ENCODE measurements at regions not wholly inside any gene's neighbourhood (a gene's known extent, or its start where the extent isn't known, plus 50 kb on each side); places are given as distances from the start of the nearest gene placed in this dataset.
"Not testable (repeated sequence)": the region's sequence is repeated elsewhere in the genome, so short reads cannot be mapped to it uniquely, and the experiment has no call there.

DNA sequence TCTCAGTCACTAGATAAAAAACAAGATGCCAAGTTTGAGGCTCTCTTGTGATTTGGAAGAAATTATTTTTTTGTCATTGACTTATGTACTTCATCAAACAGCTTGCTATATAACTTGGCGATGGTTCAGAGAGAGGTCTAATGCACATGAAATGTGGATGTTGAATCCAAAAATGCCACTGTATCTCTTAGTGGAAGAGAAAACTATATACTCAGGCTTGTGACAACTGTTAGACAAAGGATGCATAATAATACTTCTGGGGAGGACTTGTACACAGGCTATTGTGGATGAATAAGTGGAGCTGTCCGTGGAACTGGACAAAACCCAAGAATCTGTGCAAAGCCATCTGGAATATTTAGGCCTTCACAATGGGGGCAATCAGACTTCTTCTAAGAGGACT is 162.9 kb upstream of the NMUR2 start:
- DNase-seq: no peak
- intact Hi-C loops (cut with DNase I): loop anchor here in 1 of 4 donors (10.0 kb wide), 1 partner anchor 1397 kb away; no protein-coding TSS in a partner anchor

DNA sequence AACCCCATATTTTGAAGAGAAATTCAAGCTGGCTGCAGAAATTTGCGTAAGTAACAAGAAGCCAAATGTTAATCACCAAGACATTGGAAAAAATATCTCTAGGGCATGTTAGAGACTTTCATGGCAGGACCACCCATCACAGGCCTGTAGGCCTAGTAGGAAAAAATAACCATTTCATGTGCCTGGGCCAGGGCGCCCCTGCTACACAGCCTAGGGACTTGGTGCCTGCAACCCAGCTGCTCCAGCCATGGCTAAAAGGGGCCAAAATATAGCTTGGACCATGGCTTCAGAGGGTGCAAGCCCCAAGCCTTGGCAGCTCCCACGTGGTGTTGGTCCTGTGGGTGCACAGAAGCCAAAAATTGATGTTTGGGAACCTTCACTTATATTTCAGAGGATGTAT is 167.7 kb upstream of the NMUR2 start:
- Histone ChIP-seq H3K4me3 (ENCODE audit: low read length) (no peak overlapping the region), H3K4me1 (ENCODE audit: control insufficient read depth, insufficient read depth, low read length) (no peaks in the 10 kb centered on the region), H3K9me3 (ENCODE audit: control insufficient read depth, low read length) (no peaks in the 10 kb centered on the region), H3K27ac (ENCODE audit: low read length) (no peak overlapping the region), H3K27me3 (ENCODE audit: control insufficient read depth, insufficient read depth) (no peaks in the 10 kb centered on the region)
- intact Hi-C loops (cut with DNase I): no loop called here
- no peak for ATAC-seq
- 74% methylated on average over 3 of the region's 3 CpGs for WGBS
- DNase-seq: no peak

More for the DNA sequence above, 162.9 kb upstream of the NMUR2 start:
- Histone ChIP-seq H3K4me1 (ENCODE audit: control insufficient read depth, insufficient read depth, low read length) (no peaks in the 10 kb centered on the region), H3K9me3 (ENCODE audit: control insufficient read depth, low read length) (no peaks in the 10 kb centered on the region), H3K27ac (ENCODE audit: low read length) (no peak overlapping the region), H3K4me3 (ENCODE audit: low read length) (no peak overlapping the region), H3K27me3 (ENCODE audit: control insufficient read depth, insufficient read depth) (no peaks in the 10 kb centered on the region)
- 41% methylated on average over 2 of the region's 2 CpGs for WGBS
- no peak for ATAC-seq

DNA sequence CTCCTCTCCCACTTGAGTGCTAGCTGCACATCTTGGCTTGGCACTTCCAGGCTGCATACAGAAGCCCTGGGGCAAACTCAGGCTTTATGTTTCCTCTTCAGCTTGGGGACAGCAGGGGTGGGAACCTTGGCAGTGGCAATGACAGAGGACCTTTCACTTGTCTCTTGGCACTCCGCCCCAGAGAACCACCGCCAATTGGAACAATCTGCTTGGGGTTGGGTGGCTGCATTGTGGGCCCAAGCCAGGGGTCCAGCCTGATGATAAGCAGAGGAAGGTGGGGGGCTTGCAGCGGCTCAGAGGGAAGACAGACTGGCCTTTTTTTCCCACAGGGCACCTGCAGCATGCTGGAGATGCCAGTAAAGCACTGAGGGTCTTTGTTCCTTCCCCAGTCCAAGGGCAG is 179.0 kb upstream of the NMUR2 start:
- whole genome bisulfite sequencing: 76% methylated on average over 3 of the region's 3 CpGs
- intact Hi-C loops (cut with DNase I): no loop called here
- Histone ChIP-seq H3K9me3 (ENCODE audit: control insufficient read depth, low read length) (no peaks in the 10 kb centered on the region), H3K4me1 (ENCODE audit: control insufficient read depth, insufficient read depth, low read length) (no peaks in the 10 kb centered on the region), H3K4me3 (ENCODE audit: low read length) (no peak overlapping the region), H3K27ac (ENCODE audit: low read length) (no peak overlapping the region), H3K27me3 (ENCODE audit: control insufficient read depth, insufficient read depth) (no peaks in the 10 kb centered on the region)
- ATAC-seq (no peak), DNase-seq (peak in 1 of 3 donors; percentile 54)

DNA sequence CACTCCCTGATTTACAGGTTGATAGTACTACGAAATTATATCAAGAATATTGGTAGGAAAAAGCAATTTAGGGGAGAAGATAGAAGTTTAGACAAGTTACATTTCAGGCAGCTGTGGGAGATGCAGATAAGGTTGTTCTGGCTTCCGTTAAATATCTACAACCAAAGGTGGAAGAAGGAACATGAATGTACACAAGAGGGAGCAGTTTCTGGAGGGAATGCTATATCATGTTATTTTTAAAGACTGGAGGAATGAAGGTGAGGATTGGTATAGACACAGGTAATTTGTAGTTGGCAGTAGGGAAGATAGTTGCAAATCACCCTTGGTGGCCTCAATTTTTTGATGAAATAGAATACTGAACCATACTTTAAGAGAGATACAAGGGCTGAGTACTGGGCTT is 187.3 kb upstream of the NMUR2 start:
- WGBS: 45% methylated on average over 2 of the region's 2 CpGs
- intact Hi-C loops (cut with DNase I): no loop called here
- ATAC-seq (no peak), DNase-seq (no peak)
- H3K4me1 ChIP-seq (ENCODE audit: control insufficient read depth, insufficient read depth, low read length): no peaks in the 10 kb centered on the region
- H3K4me3 ChIP-seq (ENCODE audit: low read length): no peak overlapping the region
- H3K27ac ChIP-seq (ENCODE audit: low read length): no peak overlapping the region
- H3K9me3 ChIP-seq (ENCODE audit: control insufficient read depth, low read length): no peaks in the 10 kb centered on the region
- H3K27me3 ChIP-seq (ENCODE audit: control insufficient read depth, insufficient read depth): no peaks in the 10 kb centered on the region

DNA sequence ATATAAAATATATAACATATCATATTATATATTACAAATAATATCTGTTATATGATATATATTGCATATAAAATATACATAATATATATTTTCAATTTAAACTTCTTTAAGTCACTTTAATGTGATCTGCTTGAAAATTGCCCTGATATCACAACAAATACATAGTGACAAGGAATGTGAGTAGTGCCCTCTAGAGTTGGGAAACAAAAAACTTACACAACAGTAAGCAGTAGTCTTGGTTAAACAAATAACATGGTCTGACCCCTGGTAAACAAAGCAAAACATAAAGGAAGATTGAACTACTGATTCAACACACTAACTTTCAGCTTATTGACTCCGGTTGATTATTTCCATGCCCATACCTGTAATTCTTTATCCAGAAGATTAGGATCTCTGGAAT is 188.3 kb upstream of the NMUR2 start:
- ATAC-seq (no peak), DNase-seq (no peak)
- H3K4me1 ChIP-seq (ENCODE audit: control insufficient read depth, insufficient read depth, low read length): no peaks in the 10 kb centered on the region
- H3K27ac ChIP-seq (ENCODE audit: low read length): no peak overlapping the region
- H3K4me3 ChIP-seq (ENCODE audit: low read length): no peak overlapping the region
- WGBS: 85% methylated on average over 1 of the region's 1 CpG
- H3K27me3 ChIP-seq (ENCODE audit: control insufficient read depth, insufficient read depth): no peaks in the 10 kb centered on the region
- intact Hi-C loops (cut with DNase I): no loop called here
- H3K9me3 ChIP-seq (ENCODE audit: control insufficient read depth, low read length): no peaks in the 10 kb centered on the region

DNA sequence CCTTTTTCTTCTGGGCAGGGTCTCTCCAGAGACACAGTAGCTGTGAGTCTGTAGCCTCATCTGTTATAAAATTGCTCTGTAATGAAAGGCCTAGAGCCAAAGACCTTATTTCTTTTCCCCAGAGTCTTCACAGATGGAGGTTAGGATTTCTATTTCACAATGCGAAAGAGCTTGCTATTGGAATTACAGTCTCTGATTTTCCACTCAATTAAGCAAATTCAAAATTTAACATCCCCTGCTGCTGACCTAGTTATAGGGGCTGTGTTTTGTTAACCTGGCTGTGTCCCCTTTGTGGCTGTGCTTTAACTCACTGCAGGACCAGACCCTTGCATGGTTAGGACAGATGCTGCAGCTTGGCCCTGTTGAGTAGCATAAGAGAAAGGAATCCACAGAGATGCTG is 190.3 kb upstream of the NMUR2 start:
- Histone ChIP-seq H3K27ac (ENCODE audit: low read length) (no peak overlapping the region), H3K4me3 (ENCODE audit: low read length) (no peak overlapping the region), H3K4me1 (ENCODE audit: control insufficient read depth, insufficient read depth, low read length) (no peaks in the 10 kb centered on the region), H3K9me3 (ENCODE audit: control insufficient read depth, low read length) (no peaks in the 10 kb centered on the region), H3K27me3 (ENCODE audit: control insufficient read depth, insufficient read depth) (no peaks in the 10 kb centered on the region)
- no peak for DNase-seq
- intact Hi-C loops (cut with DNase I): no loop called here
- WGBS: 88% methylated on average over 1 of the region's 1 CpG
- ATAC-seq: no peak

DNA sequence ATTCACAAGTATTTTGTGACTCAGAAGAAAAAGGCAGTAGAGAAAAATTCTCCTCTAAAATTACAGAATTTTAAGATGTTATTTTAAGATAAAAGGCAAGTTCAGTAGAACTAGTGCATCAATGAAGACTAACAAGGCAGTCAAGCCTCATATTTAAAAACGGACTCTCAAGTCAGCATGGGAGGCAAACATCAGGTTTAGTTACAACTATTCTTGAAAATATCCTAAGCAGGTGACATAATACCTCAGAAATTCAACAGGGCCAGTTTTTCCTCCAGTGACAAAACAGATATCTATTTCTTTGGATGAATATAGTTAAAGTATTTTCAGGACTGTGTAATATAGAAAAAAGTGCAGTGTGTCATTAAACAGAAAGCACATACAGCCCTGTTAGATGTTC is 194.0 kb upstream of the NMUR2 start:
- WGBS: 51% methylated on average over 1 of the region's 1 CpG
- intact Hi-C loops (cut with DNase I): no loop called here

DNA sequence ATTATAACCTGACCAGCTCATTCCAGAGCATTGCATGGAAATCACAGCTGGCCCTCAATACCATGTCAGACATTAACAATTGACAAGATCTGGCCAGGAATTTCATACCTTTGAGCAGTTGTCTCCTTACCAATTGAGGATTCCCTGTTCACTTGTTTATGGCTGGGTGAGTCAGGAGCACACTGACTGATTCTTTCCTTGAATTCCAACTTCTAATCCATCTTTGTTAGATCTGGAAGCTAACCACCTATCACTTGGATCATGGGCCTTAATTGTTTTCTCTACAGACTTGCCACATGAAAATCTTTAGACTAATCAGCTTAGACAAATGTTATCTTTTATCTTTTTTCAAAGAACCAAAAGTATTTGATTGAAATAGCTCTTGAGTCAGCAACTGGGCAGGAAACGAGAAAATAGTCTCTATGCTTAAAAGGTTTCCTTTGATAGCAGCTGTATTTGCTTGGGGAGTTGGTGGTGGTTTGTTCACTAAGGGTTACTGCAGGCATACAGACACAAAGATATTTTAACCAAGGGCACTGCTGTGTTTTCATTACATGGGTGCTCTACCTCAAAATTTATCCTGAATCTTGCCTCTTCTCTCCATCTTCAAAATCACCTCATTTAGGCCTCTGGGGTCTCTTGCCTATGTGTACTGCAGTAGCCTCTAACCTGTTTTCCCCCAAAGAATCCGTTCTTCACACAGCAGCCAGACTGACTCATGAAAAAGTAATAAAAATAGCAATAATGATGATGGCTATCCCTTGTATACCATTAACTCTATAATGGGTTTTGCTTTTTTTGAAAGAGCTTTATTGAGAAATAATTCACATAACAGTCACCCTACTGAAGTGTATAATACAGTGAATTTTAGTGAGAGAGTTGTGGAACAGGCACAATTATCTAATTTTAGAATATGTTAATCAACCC is 197.0 kb upstream of the NMUR2 start:
- no peaks in the 10 kb centered on the region for H3K27me3 ChIP-seq (ENCODE audit: control insufficient read depth, insufficient read depth)
- ATAC-seq (no peak), DNase-seq (no peak)
- WGBS: 51% methylated on average over 2 of the region's 2 CpGs
- H3K4me3 ChIP-seq (ENCODE audit: low read length): no peak overlapping the region
- H3K9me3 ChIP-seq (ENCODE audit: control insufficient read depth, low read length): no peaks in the 10 kb centered on the region
- H3K4me1 ChIP-seq (ENCODE audit: control insufficient read depth, insufficient read depth, low read length): no peaks in the 10 kb centered on the region
- H3K27ac ChIP-seq (ENCODE audit: low read length): no peak overlapping the region
- intact Hi-C loops (cut with DNase I): no loop called here

More for the DNA sequence above, 194.0 kb upstream of the NMUR2 start:
- no peak for DNase-seq
- ATAC-seq: no peak
- no peak overlapping the region for H3K27ac ChIP-seq (ENCODE audit: low read length)
- no peaks in the 10 kb centered on the region for H3K9me3 ChIP-seq (ENCODE audit: control insufficient read depth, low read length)
- H3K4me3 ChIP-seq (ENCODE audit: low read length): no peak overlapping the region
- no peaks in the 10 kb centered on the region for H3K4me1 ChIP-seq (ENCODE audit: control insufficient read depth, insufficient read depth, low read length)
- no peaks in the 10 kb centered on the region for H3K27me3 ChIP-seq (ENCODE audit: control insufficient read depth, insufficient read depth)

DNA sequence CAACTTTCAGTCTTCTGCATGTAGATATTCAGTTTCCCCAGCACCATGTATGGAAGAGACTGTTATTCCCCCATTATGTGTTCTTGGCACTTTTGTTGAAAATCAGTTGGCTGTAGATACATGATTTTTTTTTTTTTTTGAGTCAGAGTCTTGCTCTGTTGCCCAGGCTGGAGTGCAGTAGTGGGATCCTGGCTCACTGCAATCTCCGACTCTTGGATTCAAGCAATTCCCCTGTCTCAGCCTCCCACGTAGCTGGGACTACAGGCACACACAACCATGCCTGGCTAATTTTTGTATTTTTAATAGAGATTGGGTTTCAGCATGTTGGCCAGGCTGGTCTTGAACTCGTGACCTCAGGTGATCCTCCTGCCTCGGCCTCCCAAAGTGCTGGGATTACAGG is 201.0 kb upstream of the NMUR2 start:
- H3K4me3 ChIP-seq (ENCODE audit: low read length); intact Hi-C loops (cut with DNase I); H3K9me3 ChIP-seq (ENCODE audit: control insufficient read depth, low read length); ATAC-seq; DNase-seq; H3K27ac ChIP-seq (ENCODE audit: low read length); H3K4me1 ChIP-seq (ENCODE audit: control insufficient read depth, insufficient read depth, low read length); H3K27me3 ChIP-seq (ENCODE audit: control insufficient read depth, insufficient read depth): not testable (repeated sequence)
- 63% methylated on average over 4 of the region's 4 CpGs for WGBS

DNA sequence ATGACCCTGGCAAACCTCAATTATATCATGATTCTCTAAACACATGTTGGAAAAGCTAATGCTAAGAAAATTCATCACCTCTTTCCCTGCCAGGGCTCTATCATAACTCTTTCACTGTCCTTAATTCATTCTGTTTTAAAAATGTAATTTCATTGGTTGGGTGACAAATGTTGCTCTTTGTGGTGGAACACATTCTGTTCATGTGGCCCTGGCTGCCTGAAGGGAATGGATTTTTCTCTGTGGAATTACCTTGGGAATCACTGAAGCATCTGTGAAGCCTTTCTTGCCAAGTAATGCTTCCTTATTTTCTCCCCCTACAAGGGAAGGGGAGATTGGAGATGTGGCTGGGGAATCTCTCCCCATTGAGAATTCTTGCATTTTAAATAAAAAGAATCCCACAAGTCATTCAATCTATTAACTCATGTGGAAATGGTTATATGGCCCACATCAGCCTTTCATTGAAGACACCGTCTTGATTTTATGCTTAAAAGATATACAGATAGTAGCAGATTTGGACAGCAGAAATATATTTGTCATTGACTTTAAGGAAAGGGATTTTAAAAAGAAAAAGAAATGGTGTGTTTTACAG is 201.8 kb upstream of the NMUR2 start:
- H3K4me1 ChIP-seq (ENCODE audit: control insufficient read depth, insufficient read depth, low read length): no peaks in the 10 kb centered on the region
- H3K27me3 ChIP-seq (ENCODE audit: control insufficient read depth, insufficient read depth): no peaks in the 10 kb centered on the region
- H3K27ac ChIP-seq (ENCODE audit: low read length): no peak overlapping the region
- H3K4me3 ChIP-seq (ENCODE audit: low read length): no peak overlapping the region
- 61% methylated on average over 1 of the region's 1 CpG for WGBS
- DNase-seq (no peak), ATAC-seq (no peak)
- intact Hi-C loops (cut with DNase I): no loop called here
- H3K9me3 ChIP-seq (ENCODE audit: control insufficient read depth, low read length): no peaks in the 10 kb centered on the region

DNA sequence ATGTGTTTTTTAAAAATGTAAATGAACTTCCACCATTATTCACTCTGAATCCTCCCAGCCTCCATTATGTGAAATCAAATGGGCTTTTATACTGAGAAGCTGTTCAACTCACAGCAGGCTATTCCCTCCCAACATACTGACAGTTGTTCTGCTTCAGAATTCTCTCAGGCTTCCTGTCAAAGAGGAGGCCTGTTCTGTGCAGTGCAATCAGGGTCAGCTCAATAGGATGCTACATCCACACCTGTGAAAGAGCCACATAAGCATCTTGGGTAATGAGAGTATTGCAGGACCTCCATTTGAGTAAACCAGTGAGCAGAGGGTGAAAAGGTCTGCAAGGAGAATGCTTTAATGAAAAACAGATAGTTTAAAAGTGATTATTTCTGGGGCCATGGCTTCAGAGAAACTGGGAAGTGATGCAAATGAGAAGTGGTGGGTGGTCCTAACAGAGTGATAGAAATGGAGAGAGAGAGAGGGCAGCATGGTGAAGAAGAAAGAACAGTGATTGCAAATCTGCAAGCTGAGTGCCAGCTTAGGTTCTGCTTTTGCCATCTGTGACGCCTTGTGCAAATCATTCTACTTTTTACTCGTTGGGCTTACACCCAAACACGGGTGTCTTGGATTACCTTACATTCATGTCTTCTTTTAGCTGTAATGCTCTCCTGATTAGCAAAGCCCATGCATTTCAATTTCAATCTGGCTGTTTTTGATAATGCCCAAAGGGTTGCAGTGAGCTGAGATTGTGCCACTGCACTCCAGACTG is 202.5 kb upstream of the NMUR2 start:
- Histone ChIP-seq H3K9me3 (ENCODE audit: control insufficient read depth, low read length) (no peaks in the 10 kb centered on the region), H3K27ac (ENCODE audit: low read length) (no peak overlapping the region), H3K4me3 (ENCODE audit: low read length) (no peak overlapping the region), H3K4me1 (ENCODE audit: control insufficient read depth, insufficient read depth, low read length) (no peaks in the 10 kb centered on the region), H3K27me3 (ENCODE audit: control insufficient read depth, insufficient read depth) (no peaks in the 10 kb centered on the region)
- ATAC-seq (no peak), DNase-seq (no peak)
- intact Hi-C loops (cut with DNase I): no loop called here
- WGBS: 68% methylated on average over 3 of the region's 3 CpGs

All from right cardiac atrium (tissue), 5 donors.